Natural killer cell (primary cell): ENCODE measurements at regions not wholly inside any gene's neighbourhood (a gene's known extent, or its start where the extent isn't known, plus 50 kb on each side); places are given as distances from the start of the nearest gene placed in this dataset.

Experiments used
- ATAC-seq, 3 donors: fragments of 150-1000 bp in 2 of 3; fragments of 200-7000 bp in 1 of 3; cut with Tn5 transposase; 1 replicate in 1 of 3; 2 replicates in 2 of 3; pipeline ENCODE4 v1.10.0; 2021; ENCODE audit warnings: mild to moderate bottlenecking in 2 of 3, moderate library complexity in 2 of 3
- DNase-seq, 2 donors: peaks; one replicate each; pipeline versions ENCODE4 v3.0.0 to v3.0.0-alpha.2; 2013 to 2021; ENCODE audit warnings: mixed read lengths in 1 of 2
- H3K27ac ChIP-seq: one replicate; pipeline ENCODE4 v1.5.1; 2013; ENCODE audit warnings: mild to moderate bottlenecking, low read length
- H3K27me3 ChIP-seq: one replicate; pipeline ENCODE4 v1.6.1; 2013; ENCODE audit warnings: low read length; ENCODE audit not compliant: control insufficient read depth, insufficient read depth
- H3K36me3 ChIP-seq: one replicate; pipeline ENCODE4 v1.6.1; 2013; ENCODE audit warnings: low read length; ENCODE audit not compliant: control insufficient read depth, insufficient read depth
- H3K4me1 ChIP-seq: one replicate; pipeline ENCODE4 v1.6.1; 2013; ENCODE audit warnings: low read length; ENCODE audit not compliant: control insufficient read depth, insufficient read depth
- H3K4me3 ChIP-seq: one replicate; pipeline ENCODE4 v1.5.1; 2013; ENCODE audit warnings: low read length
- H3K9me3 ChIP-seq: one replicate; pipeline ENCODE4 v1.6.1; 2013; ENCODE audit warnings: low read length; ENCODE audit not compliant: control insufficient read depth, insufficient read depth
- H3K27ac Mint-ChIP-seq, 2 donors: one replicate each; pipeline ENCODE4 v1.8.0; 2022; ENCODE audit warnings: mild to moderate bottlenecking in 2 of 2, mixed read lengths in 2 of 2, moderate library complexity in 1 of 2
- H3K27me3 Mint-ChIP-seq, 2 donors: one replicate each; pipeline ENCODE4 v1.8.0; 2022; ENCODE audit warnings: low read depth in 2 of 2, mixed read lengths in 2 of 2
- H3K36me3 Mint-ChIP-seq: one replicate; pipeline ENCODE4 v1.8.0; 2022; ENCODE audit warnings: mixed read lengths
- H3K4me1 Mint-ChIP-seq, 2 donors: one replicate each; pipeline ENCODE4 v1.8.0; 2022; ENCODE audit warnings: mixed read lengths in 2 of 2
- H3K4me3 Mint-ChIP-seq: one replicate; pipeline ENCODE4 v1.8.0; 2022; ENCODE audit warnings: mild to moderate bottlenecking, moderate library complexity, mixed read lengths
- H3K9me3 Mint-ChIP-seq, 2 donors: one replicate each; pipeline ENCODE4 v1.8.0; 2022; ENCODE audit warnings: mixed read lengths in 2 of 2
- CTCF ChIP-seq: fragments of 200-600 bp; IDR thresholded peaks from one replicate; pipeline ENCODE4 v1.8.0; 2022; ENCODE audit warnings: antibody characterized with exemption
- WGBS: methylation state at CpG from one replicate; pipeline ENCODE4 v1.1.7; 2013; ENCODE audit warnings: missing lambda C conversion rate; ENCODE audit not compliant: insufficient coverage; 5-methylcytosine and 5-hydroxymethylcytosine counted together
- intact Hi-C: fragments of 100-400 bp; cut with micrococcal nuclease; formaldehyde crosslinking; loops from one replicate; pipeline ENCODE4 v1.14.2; 2022

GRCh38 chr5:4192111-4192510 is 596.5 kb downstream of the IRX1 start:
- DNase-seq, result no peak
- no peak overlapping the region for H3K4me3 ChIP-seq
- WGBS, result 98% methylated on average over 10 of the region's 10 CpGs
- no peaks in the 10 kb centered on the region for H3K36me3 Mint-ChIP-seq
- no peaks in the 10 kb centered on the region for H3K36me3 ChIP-seq
- TF ChIP-seq CTCF, result no peak
- no peaks in the 10 kb centered on the region for H3K27me3 ChIP-seq
- no peak for ATAC-seq
- intact Hi-C loops, result no loop called here
- H3K9me3 Mint-ChIP-seq, result no peaks in the 10 kb centered on the region
- no peak overlapping the region for H3K27ac Mint-ChIP-seq
- no peaks in the 10 kb centered on the region for H3K9me3 ChIP-seq
- no peaks in the 10 kb centered on the region for H3K27me3 Mint-ChIP-seq
- peaks cover 1 to 4% of the 10 kb centered on the region in 2 donors for H3K4me1 Mint-ChIP-seq
- no peaks in the 10 kb centered on the region for H3K4me1 ChIP-seq
- H3K4me3 Mint-ChIP-seq, result no peak overlapping the region
- H3K27ac ChIP-seq, result no peak overlapping the region

GRCh38 chr5:4196744-4197143 is 601.1 kb downstream of the IRX1 start:
- TF ChIP-seq CTCF, result no peak
- no peak overlapping the region for H3K27ac Mint-ChIP-seq
- H3K4me3 Mint-ChIP-seq, result no peak overlapping the region
- ATAC-seq, result no peak
- WGBS, result 77% methylated on average over 8 of the region's 8 CpGs
- intact Hi-C loops, result no loop called here
- Histone ChIP-seq H3K4me3 (no peak overlapping the region), H3K36me3 (no peaks in the 10 kb centered on the region), H3K9me3 (no peaks in the 10 kb centered on the region), H3K27ac (no peak overlapping the region), H3K4me1 (no peaks in the 10 kb centered on the region), H3K27me3 (no peaks in the 10 kb centered on the region)
- no peaks in the 10 kb centered on the region for H3K9me3 Mint-ChIP-seq
- no peaks in the 10 kb centered on the region for H3K27me3 Mint-ChIP-seq
- peaks cover 5 to 12% of the 10 kb centered on the region in 2 donors for H3K4me1 Mint-ChIP-seq
- H3K36me3 Mint-ChIP-seq, result no peaks in the 10 kb centered on the region
- no peak for DNase-seq

- Mint-ChIP-seq H3K9me3 (no peaks in the 10 kb centered on the region), H3K36me3 (no peaks in the 10 kb centered on the region), H3K27ac (no peak overlapping the region), H3K27me3 (no peaks in the 10 kb centered on the region), H3K4me1 (peaks cover 5 to 12% of the 10 kb centered on the region in 2 donors), H3K4me3 (peak overlapping the region; percentile 3)
- 7% methylated on average over 5 of the region's 5 CpGs for WGBS
- Histone ChIP-seq H3K4me3 (no peak overlapping the region), H3K36me3 (no peaks in the 10 kb centered on the region), H3K4me1 (no peaks in the 10 kb centered on the region), H3K9me3 (no peaks in the 10 kb centered on the region), H3K27ac (no peak overlapping the region), H3K27me3 (no peaks in the 10 kb centered on the region)
- peak in 1 of 3 donors; percentile 49 for ATAC-seq
- no peak for DNase-seq
- no peak for TF ChIP-seq CTCF
- intact Hi-C loops, result no loop called here
These were observed 601.5 kb downstream of the IRX1 start for GRCh38 chr5:4197151-4197550.

- peaks cover 5 to 12% of the 10 kb centered on the region in 2 donors for H3K4me1 Mint-ChIP-seq
- no peaks in the 10 kb centered on the region for H3K27me3 Mint-ChIP-seq
- H3K36me3 Mint-ChIP-seq, result no peaks in the 10 kb centered on the region
These were observed 602.8 kb downstream of the IRX1 start for GRCh38 chr5:4198461-4198860.

More at GRCh38 chr5:4198461-4198860, 602.8 kb downstream of the IRX1 start:
- DNase-seq (no peak), ATAC-seq (no peak)
- no peaks in the 10 kb centered on the region for H3K36me3 ChIP-seq
- no peak for TF ChIP-seq CTCF
- no peaks in the 10 kb centered on the region for H3K9me3 ChIP-seq
- intact Hi-C loops, result no loop called here
- WGBS, result 79% methylated on average over 7 of the region's 7 CpGs
- no peak overlapping the region for H3K27ac ChIP-seq
- no peaks in the 10 kb centered on the region for H3K4me1 ChIP-seq
- no peak overlapping the region for H3K4me3 ChIP-seq
- no peaks in the 10 kb centered on the region for H3K9me3 Mint-ChIP-seq
- no peak overlapping the region for H3K27ac Mint-ChIP-seq
- no peak overlapping the region for H3K4me3 Mint-ChIP-seq
- H3K27me3 ChIP-seq, result no peaks in the 10 kb centered on the region
